ENCODE measurements at regions not wholly inside any gene's neighbourhood (a gene's known extent, or its start where the extent isn't known, plus 50 kb on each side); places are given as distances from the start of the nearest gene placed in this dataset.

GRCh38 chr1:55816456-55817426 lies 601.6 kb upstream of the USP24 start:
- H3K9me3 ChIP-seq (ENCODE audit: control insufficient read depth in 2 of 3, insufficient read depth in 1 of 3, low read length in 3 of 3) = no peaks in the 10 kb centered on the region
- TF ChIP-seq CTCF (IDR thresholded peaks at IDR 0.05; ENCODE audit: borderline replicate concordance, extremely low read depth, insufficient read depth) = no peak

GRCh38 chr1:55815745-55816455 lies 600.7 kb upstream of the USP24 start:
- Histone ChIP-seq H3K27ac (ENCODE audit: low read depth in 2 of 2, low read length in 2 of 2) (no peak overlapping the region), H3K27me3 (ENCODE audit: control insufficient read depth, insufficient read depth, low read length) (no peaks in the 10 kb centered on the region), H3K9ac (ENCODE audit: low read length in 3 of 3) (no peak overlapping the region), H3K4me1 (ENCODE audit: control insufficient read depth in 2 of 3, insufficient read depth in 2 of 3, low read depth in 1 of 3, low read length in 3 of 3) (peaks cover 2 to 9% (median 5%) of the 10 kb centered on the region in 3 donors), H3K36me3 (ENCODE audit: control insufficient read depth in 2 of 3, insufficient read depth in 3 of 3, low read length in 3 of 3) (no peaks in the 10 kb centered on the region), H3K9me3 (ENCODE audit: control insufficient read depth in 2 of 3, insufficient read depth in 1 of 3, low read length in 3 of 3) (no peaks in the 10 kb centered on the region), H3K4me3 (ENCODE audit: low read length in 3 of 3) (no peak overlapping the region)
- TF ChIP-seq CTCF (IDR thresholded peaks at IDR 0.05; ENCODE audit: borderline replicate concordance, extremely low read depth, insufficient read depth) = no peak
- intact Hi-C loops (cut with DNase I) = no loop called here
- FAIRE-seq = no peak
- DNase-seq = no peak

More at GRCh38 chr1:55816456-55817426, 601.6 kb upstream of the USP24 start:
- Histone ChIP-seq H3K27ac (ENCODE audit: low read depth in 2 of 2, low read length in 2 of 2) (no peak overlapping the region), H3K27me3 (ENCODE audit: control insufficient read depth, insufficient read depth, low read length) (no peaks in the 10 kb centered on the region), H3K4me3 (ENCODE audit: low read length in 3 of 3) (no peak overlapping the region), H3K9ac (ENCODE audit: low read length in 3 of 3) (no peak overlapping the region), H3K4me1 (ENCODE audit: control insufficient read depth in 2 of 3, insufficient read depth in 2 of 3, low read depth in 1 of 3, low read length in 3 of 3) (peaks cover 2 to 9% (median 5%) of the 10 kb centered on the region in 3 donors), H3K36me3 (ENCODE audit: control insufficient read depth in 2 of 3, insufficient read depth in 3 of 3, low read length in 3 of 3) (no peaks in the 10 kb centered on the region)
- DNase-seq (peak in 1 of 5 donors; percentile 31), FAIRE-seq (no peak)
- intact Hi-C loops (cut with DNase I) = no loop called here

- no peaks in the 10 kb centered on the region for H3K36me3 ChIP-seq (ENCODE audit: control insufficient read depth in 2 of 3, insufficient read depth in 3 of 3, low read length in 3 of 3)
- intact Hi-C loops (cut with DNase I) = no loop called here
- no peak for DNase-seq
- no peaks in the 10 kb centered on the region for H3K9me3 ChIP-seq (ENCODE audit: control insufficient read depth in 2 of 3, insufficient read depth in 1 of 3, low read length in 3 of 3)
- H3K9ac ChIP-seq (ENCODE audit: low read length in 3 of 3) = no peak overlapping the region
- no peak for TF ChIP-seq CTCF (IDR thresholded peaks at IDR 0.05; ENCODE audit: borderline replicate concordance, extremely low read depth, insufficient read depth)
- no peak overlapping the region for H3K4me3 ChIP-seq (ENCODE audit: low read length in 3 of 3)
- H3K27ac ChIP-seq (ENCODE audit: low read depth in 2 of 2, low read length in 2 of 2) = no peak overlapping the region
- no peaks in the 10 kb centered on the region for H3K27me3 ChIP-seq (ENCODE audit: control insufficient read depth, insufficient read depth, low read length)
- FAIRE-seq = no peak
- peaks cover 2 to 9% (median 5%) of the 10 kb centered on the region in 3 donors for H3K4me1 ChIP-seq (ENCODE audit: control insufficient read depth in 2 of 3, insufficient read depth in 2 of 3, low read depth in 1 of 3, low read length in 3 of 3)
Measured at GRCh38 chr1:55814967-55815366, 599.8 kb upstream of the USP24 start.

Data from kidney (tissue), 13 donors.